Choroid plexus epithelial cell (primary cell): ENCODE measurements at regions not wholly inside any gene's neighbourhood (a gene's known extent, or its start where the extent isn't known, plus 50 kb on each side); places are given as distances from the start of the nearest gene placed in this dataset.

ENCODE experiments used
- DNase-seq: peaks from one replicate; pipeline ENCODE4 v3.0.0-alpha.2; 2010; ENCODE audit warnings: low read depth
- H3K4me3 ChIP-seq: 2 replicates; pipeline ENCODE4 v1.5.1; 2011; ENCODE audit warnings: low read depth, mild to moderate bottlenecking, control low read depth, low read length, moderate library complexity
- CTCF ChIP-seq: conservative IDR thresholded peaks from 2 replicates; pipeline ENCODE4 v1.5.1; 2011; ENCODE audit warnings: low read depth, mild to moderate bottlenecking, control low read depth, inconsistent platforms, low read length, moderate library complexity

DNA sequence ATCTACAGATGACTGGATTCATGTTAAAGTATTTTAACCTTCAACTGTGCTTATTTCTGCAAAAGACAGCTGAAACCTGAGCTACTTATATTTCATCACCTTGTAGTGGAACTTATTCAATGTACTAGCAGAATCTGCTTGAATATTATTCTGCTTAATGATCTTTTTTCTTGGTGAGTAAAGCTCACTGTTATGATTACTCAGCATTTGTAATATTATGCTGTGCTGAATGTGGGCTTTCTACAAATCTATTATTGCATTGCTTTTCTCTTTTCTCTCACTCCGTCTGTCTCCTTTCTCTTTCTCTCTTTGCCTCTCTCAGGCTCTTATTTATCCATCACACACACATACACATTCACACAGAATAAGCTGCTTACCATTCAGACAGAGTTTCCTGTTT, 98.7 kb upstream of the TMEM196 start:
- no peak for TF ChIP-seq CTCF
- no peak overlapping the region for H3K4me3 ChIP-seq
- DNase-seq = no peak

GRCh38 chr7:19871102-19871501, 97.7 kb upstream of the TMEM196 start:
- H3K4me3 ChIP-seq = no peak overlapping the region
- no peak for TF ChIP-seq CTCF
- DNase-seq = no peak

GRCh38 chr7:19869979-19870378, 96.6 kb upstream of the TMEM196 start:
- TF ChIP-seq CTCF = no peak
- H3K4me3 ChIP-seq = no peak overlapping the region
- DNase-seq = no peak

DNA sequence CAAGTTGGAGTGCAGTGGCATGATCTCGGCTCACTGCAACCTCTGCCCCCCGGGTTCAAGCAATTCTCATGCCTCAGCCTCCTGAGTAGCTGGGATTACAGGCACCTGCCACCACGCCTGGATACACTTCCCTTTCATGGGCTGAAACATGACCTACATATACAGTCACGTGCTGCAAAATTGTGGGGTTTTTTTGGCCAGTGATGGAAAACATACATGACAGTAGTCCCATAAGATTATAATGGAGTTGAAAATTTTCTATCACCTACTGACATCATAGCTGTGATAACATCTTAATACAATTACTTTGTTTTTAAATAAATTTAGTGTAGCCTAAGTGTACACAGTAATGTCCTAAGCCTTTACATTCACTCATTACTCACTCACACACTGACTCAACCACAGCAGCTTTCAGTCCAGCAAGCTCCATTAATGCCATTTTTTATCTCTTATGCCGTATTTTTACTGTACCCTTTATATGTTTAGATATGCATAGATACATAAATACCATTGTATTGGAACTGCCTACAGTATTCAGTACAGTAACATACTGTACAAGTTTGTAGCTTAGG, 79.9 kb upstream of the TMEM196 start:
- no peak for TF ChIP-seq CTCF
- no peak overlapping the region for H3K4me3 ChIP-seq
- DNase-seq = no peak

DNA sequence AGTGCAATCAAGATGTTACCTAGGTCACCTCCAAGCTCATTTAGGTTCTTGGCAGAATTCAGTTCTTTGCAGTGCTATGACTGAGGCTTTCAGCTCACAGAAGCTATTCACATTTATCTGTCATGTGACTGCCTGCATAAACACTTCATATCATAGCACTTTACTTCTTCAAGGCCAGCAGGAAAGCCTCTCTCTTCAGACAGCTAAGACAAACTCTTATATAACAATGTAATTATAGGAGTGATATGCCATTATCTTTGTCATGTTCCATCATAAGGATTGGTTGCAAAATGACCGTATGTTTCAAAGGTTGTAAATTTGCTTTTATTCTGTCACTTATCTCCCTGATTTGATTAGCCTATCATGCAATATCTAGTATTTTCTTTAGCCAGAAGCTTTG, 78.8 kb upstream of the TMEM196 start:
- DNase-seq = peak; percentile 0
- TF ChIP-seq CTCF = no peak
- H3K4me3 ChIP-seq = no peak overlapping the region

- TF ChIP-seq CTCF = no peak
- no peak for DNase-seq
- no peak overlapping the region for H3K4me3 ChIP-seq
These were observed 78.1 kb upstream of the TMEM196 start for GRCh38 chr7:19851504-19851903.

- H3K4me3 ChIP-seq = no peak overlapping the region
- DNase-seq = no peak
- no peak for TF ChIP-seq CTCF
These were observed 61.1 kb upstream of the TMEM196 start for GRCh38 chr7:19834566-19834965.
